GM12878 (cell line): ENCODE measurements at regions not wholly inside any gene's neighbourhood (a gene's known extent, or its start where the extent isn't known, plus 50 kb on each side); places are given as distances from the start of the nearest gene placed in this dataset.
"Not testable (repeated sequence)": the region's sequence is repeated elsewhere in the genome, so short reads cannot be mapped to it uniquely, and the experiment has no call there.

ENCODE experiments used
- ATAC-seq: fragments of 200-7000 bp; cut with Tn5 transposase; 3 replicates; pipeline ENCODE4 v1.9.1; 2020; ENCODE audit warnings: mild to moderate bottlenecking, moderate library complexity
- BruUV-seq: library from RNA; stranded (reverse); fragments of 400-500 nt; replicated peaks from 2 replicates; lab custom pipeline; 2021; lab: Mats Ljungman, UMichigan
- CTCF ChIA-PET: fragments of 300-600 bp; sonication (Branson Sonifier 250); formaldehyde crosslinking; extraction: SDS; loops from one replicate; lab custom pipeline; 2021; ENCODE audit warnings: inconsistent platforms; lab: Yijun Ruan, JAX
- POLR2A ChIA-PET: fragments of 350-600 bp; formaldehyde crosslinking; extraction: SDS; loops from one replicate; lab custom pipeline; 2021; ENCODE audit warnings: inconsistent platforms; lab: Charles Lee
- RAD21 ChIA-PET: fragments of 300-600 bp; sonication (Branson Sonifier 250); formaldehyde crosslinking; loops from one replicate; lab custom pipeline; 2023; ENCODE audit warnings: antibody characterized with exemption; ENCODE audit not compliant: unreplicated experiment; lab: Charles Lee
- SMC1A ChIA-PET: fragments of 300-600 bp; sonication (Branson Sonifier 250); formaldehyde crosslinking; loops from one replicate; lab custom pipeline; 2023; ENCODE audit not compliant: unreplicated experiment, uncharacterized antibody; lab: Charles Lee
- DNase-seq: peaks from one replicate; pipeline ENCODE4 v3.0.0-alpha.2; 2011; ENCODE audit warnings: low read depth, low spot score
- FAIRE-seq: peaks from 3 replicates; lab custom pipeline; 2011; peaks lifted over from hg19 to GRCh38; lab: Jason Lieb, UNC
- H2AFZ ChIP-seq: 2 replicates; pipeline ENCODE4 v1.6.0; 2011; ENCODE audit warnings: low read depth, low read length, control low read depth; ENCODE audit not compliant: control insufficient read depth
- H3K27ac ChIP-seq: 2 replicates; pipeline ENCODE4 v1.5.1; 2011; ENCODE audit warnings: control low read depth; ENCODE audit not compliant: control insufficient read depth, insufficient read depth
- H3K27me3 ChIP-seq, 2 experiments: replicated peaks in 1 of 2; 2 replicates each; pipeline versions ENCODE4 v1.6.0 to v1.6.1; 2011; ENCODE audit warnings: low read length in 1 of 2; ENCODE audit not compliant: control insufficient read depth in 2 of 2, insufficient read depth in 2 of 2
- H3K36me3 ChIP-seq, 2 experiments: 2 replicates each; pipeline ENCODE4 v1.5.1; 2011; ENCODE audit warnings: low read length in 1 of 2; ENCODE audit not compliant: control insufficient read depth in 2 of 2, insufficient read depth in 2 of 2
- H3K4me1 ChIP-seq: 2 replicates; pipeline ENCODE4 v1.6.1; 2011; ENCODE audit warnings: mild to moderate bottlenecking, low read length, moderate library complexity, mixed read lengths; ENCODE audit not compliant: control insufficient read depth, insufficient read depth
- H3K4me2 ChIP-seq: 2 replicates; pipeline ENCODE4 v1.6.0; 2011; ENCODE audit warnings: control low read depth; ENCODE audit not compliant: control insufficient read depth, insufficient read depth
- H3K4me3 ChIP-seq: fragments of 200-600 bp; sonication (generic); 2 replicates; pipeline ENCODE4 v1.5.1; 2016
- H3K79me2 ChIP-seq: 2 replicates; pipeline ENCODE4 v1.6.0; 2011; ENCODE audit warnings: low read length; ENCODE audit not compliant: control insufficient read depth, insufficient read depth
- H3K9ac ChIP-seq: 2 replicates; pipeline ENCODE4 v1.8.0; 2011; ENCODE audit warnings: low read length, control low read depth, mixed read lengths; ENCODE audit not compliant: control insufficient read depth, insufficient read depth
- H3K9me3 ChIP-seq: replicated peaks from 3 replicates; pipeline ENCODE4 v1.5.1; 2011; ENCODE audit warnings: mild to moderate bottlenecking, low read length; ENCODE audit not compliant: control insufficient read depth, insufficient read depth
- H4K20me1 ChIP-seq: 2 replicates; pipeline ENCODE4 v1.6.0; 2011; ENCODE audit not compliant: control insufficient read depth, insufficient read depth
- HDAC2 ChIP-seq: fragments of 200-600 bp; sonication (generic); IDR thresholded peaks from 2 replicates; pipeline ENCODE4 v1.6.1; 2017
- JUND ChIP-seq: IDR thresholded peaks from 2 replicates; pipeline ENCODE4 v1.6.1; 2012; ENCODE audit warnings: low read depth, mild to moderate bottlenecking, low read length, improper control_type of control experiment, moderate library complexity
- NFIC ChIP-seq: IDR thresholded peaks from 2 replicates; pipeline ENCODE4 v1.6.1; 2012; ENCODE audit warnings: low read depth, mild to moderate bottlenecking, inconsistent platforms, low read length, moderate library complexity
- PML ChIP-seq: IDR thresholded peaks from 2 replicates; pipeline ENCODE4 v1.6.1; 2012; ENCODE audit warnings: low read length, inconsistent platforms
- RAD51 ChIP-seq: fragments of 450-650 bp; IDR thresholded peaks from 2 replicates; pipeline ENCODE4 v1.6.1; 2016; ENCODE audit warnings: moderate library complexity, mild to moderate bottlenecking, inconsistent platforms
- SIN3A ChIP-seq: IDR thresholded peaks from 2 replicates; pipeline ENCODE4 v1.6.1; 2012; ENCODE audit warnings: low read depth, low read length, improper control_type of control experiment
- SREBF2 ChIP-seq: IDR thresholded peaks from 2 replicates; pipeline ENCODE4 v1.6.1; 2012; ENCODE audit warnings: mild to moderate bottlenecking, low read length
- TAF1 ChIP-seq: IDR thresholded peaks from 2 replicates; pipeline ENCODE4 v1.6.1; 2011; ENCODE audit warnings: mild to moderate bottlenecking, low read depth, low read length, borderline replicate concordance
- TCF3 ChIP-seq: IDR thresholded peaks from 2 replicates; pipeline ENCODE4 v1.6.1; 2012; ENCODE audit warnings: low read depth, mild to moderate bottlenecking, low read length, borderline replicate concordance; ENCODE audit not compliant: insufficient read depth
- WGBS: methylation state at CpG from one replicate; pipeline ENCODE4 v1.1.6; 2016; ENCODE audit warnings: low lambda C conversion rate; ENCODE audit not compliant: insufficient replicate concordance, insufficient coverage; ENCODE audit errors: missing lambda C conversion rate; 5-methylcytosine and 5-hydroxymethylcytosine counted together
- in situ Hi-C: fragments of 300-500 bp; cut with MboI; formaldehyde crosslinking; loops from 9 replicates; pipeline ENCODE4 v1.14.3; 2018; ENCODE audit warnings: mixed read lengths
- intact Hi-C: fragments of 100-400 bp; cut with micrococcal nuclease; formaldehyde crosslinking; loops from one replicate; pipeline ENCODE4 v1.14.2; 2022; ENCODE audit not compliant: unreplicated experiment
- TF ChIP-seq, protein P1 (sequence below): fragments of 450-650 bp; IDR thresholded peaks from 2 replicates; pipeline ENCODE4 v1.6.1; 2017; ENCODE audit warnings: antibody characterized with exemption, mild to moderate bottlenecking, moderate library complexity
- TF ChIP-seq, protein P2 (sequence below): fragments of 450-650 bp; conservative IDR thresholded peaks from 2 replicates; pipeline ENCODE4 v1.6.1; 2017; ENCODE audit warnings: mild to moderate bottlenecking, moderate library complexity
- TF ChIP-seq, protein P3 (sequence below): IDR thresholded peaks from 2 replicates; pipeline ENCODE4 v1.6.1; 2011; ENCODE audit warnings: mild to moderate bottlenecking, low read depth, low read length, moderate library complexity; ENCODE audit not compliant: insufficient replicate concordance

DNA sequence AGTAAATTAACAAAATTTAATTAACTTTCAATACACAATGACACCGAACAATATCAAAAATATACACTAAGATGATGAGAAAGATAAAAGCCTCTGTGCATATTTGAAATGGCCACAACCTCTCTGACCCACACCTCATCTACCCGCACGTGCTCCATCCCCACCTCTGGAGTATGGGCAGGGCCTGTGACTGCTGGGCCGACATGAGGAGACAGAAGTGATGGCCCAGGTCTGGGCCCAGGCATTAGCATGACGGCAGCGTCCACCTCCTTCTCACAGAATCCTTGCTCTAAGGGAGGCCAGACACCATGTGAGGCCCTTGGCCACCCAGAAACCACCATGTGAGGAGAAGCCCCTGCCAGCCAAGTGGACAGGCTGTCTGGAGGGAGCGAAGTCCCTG is 122.1 kb upstream of the RNF32 start:
- Histone ChIP-seq H3K4me2 (no peak overlapping the region), H3K9me3 (no peaks in the 10 kb centered on the region; the same call in 2 of the 3 replicates), H3K36me3 (no peaks in the 10 kb centered on the region), H3K27ac (no peak overlapping the region), H4K20me1 (no peaks in the 10 kb centered on the region), H3K4me1 (no peaks in the 10 kb centered on the region), H3K4me3 (no peak overlapping the region), H3K79me2 (no peaks in the 10 kb centered on the region), H2AFZ (no peak overlapping the region), H3K9ac (no peak overlapping the region), H3K27me3 (no peaks in the 10 kb centered on the region)
- CTCF ChIA-PET, result no interaction called here
- POLR2A ChIA-PET, result no interaction called here
- WGBS, result 23% methylated on average over 7 of the region's 7 CpGs
- ATAC-seq, result no peak
- DNase-seq, result no peak
- RAD21 ChIA-PET, result no interaction called here
- intact Hi-C loops, result no loop called here
- in situ Hi-C loops, result no loop called here
- no peak for FAIRE-seq
- SMC1A ChIA-PET, result no interaction called here
- TF ChIP-seq, protein P1, sequence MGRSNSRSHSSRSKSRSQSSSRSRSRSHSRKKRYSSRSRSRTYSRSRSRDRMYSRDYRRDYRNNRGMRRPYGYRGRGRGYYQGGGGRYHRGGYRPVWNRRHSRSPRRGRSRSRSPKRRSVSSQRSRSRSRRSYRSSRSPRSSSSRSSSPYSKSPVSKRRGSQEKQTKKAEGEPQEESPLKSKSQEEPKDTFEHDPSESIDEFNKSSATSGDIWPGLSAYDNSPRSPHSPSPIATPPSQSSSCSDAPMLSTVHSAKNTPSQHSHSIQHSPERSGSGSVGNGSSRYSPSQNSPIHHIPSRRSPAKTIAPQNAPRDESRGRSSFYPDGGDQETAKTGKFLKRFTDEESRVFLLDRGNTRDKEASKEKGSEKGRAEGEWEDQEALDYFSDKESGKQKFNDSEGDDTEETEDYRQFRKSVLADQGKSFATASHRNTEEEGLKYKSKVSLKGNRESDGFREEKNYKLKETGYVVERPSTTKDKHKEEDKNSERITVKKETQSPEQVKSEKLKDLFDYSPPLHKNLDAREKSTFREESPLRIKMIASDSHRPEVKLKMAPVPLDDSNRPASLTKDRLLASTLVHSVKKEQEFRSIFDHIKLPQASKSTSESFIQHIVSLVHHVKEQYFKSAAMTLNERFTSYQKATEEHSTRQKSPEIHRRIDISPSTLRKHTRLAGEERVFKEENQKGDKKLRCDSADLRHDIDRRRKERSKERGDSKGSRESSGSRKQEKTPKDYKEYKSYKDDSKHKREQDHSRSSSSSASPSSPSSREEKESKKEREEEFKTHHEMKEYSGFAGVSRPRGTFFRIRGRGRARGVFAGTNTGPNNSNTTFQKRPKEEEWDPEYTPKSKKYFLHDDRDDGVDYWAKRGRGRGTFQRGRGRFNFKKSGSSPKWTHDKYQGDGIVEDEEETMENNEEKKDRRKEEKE, result no peak
- TF ChIP-seq JUND, result no peak
- no peak for TF ChIP-seq SIN3A
- TF ChIP-seq RAD51, result no peak
- TF ChIP-seq TCF3, result no peak
- no peak for TF ChIP-seq NFIC
- TF ChIP-seq SREBF2, result no peak
- no peak for TF ChIP-seq PML
- TF ChIP-seq, protein P2, sequence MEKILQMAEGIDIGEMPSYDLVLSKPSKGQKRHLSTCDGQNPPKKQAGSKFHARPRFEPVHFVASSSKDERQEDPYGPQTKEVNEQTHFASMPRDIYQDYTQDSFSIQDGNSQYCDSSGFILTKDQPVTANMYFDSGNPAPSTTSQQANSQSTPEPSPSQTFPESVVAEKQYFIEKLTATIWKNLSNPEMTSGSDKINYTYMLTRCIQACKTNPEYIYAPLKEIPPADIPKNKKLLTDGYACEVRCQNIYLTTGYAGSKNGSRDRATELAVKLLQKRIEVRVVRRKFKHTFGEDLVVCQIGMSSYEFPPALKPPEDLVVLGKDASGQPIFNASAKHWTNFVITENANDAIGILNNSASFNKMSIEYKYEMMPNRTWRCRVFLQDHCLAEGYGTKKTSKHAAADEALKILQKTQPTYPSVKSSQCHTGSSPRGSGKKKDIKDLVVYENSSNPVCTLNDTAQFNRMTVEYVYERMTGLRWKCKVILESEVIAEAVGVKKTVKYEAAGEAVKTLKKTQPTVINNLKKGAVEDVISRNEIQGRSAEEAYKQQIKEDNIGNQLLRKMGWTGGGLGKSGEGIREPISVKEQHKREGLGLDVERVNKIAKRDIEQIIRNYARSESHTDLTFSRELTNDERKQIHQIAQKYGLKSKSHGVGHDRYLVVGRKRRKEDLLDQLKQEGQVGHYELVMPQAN, result no peak
- TF ChIP-seq TAF1, result no peak
- TF ChIP-seq HDAC2, result no peak
- TF ChIP-seq, protein P3, sequence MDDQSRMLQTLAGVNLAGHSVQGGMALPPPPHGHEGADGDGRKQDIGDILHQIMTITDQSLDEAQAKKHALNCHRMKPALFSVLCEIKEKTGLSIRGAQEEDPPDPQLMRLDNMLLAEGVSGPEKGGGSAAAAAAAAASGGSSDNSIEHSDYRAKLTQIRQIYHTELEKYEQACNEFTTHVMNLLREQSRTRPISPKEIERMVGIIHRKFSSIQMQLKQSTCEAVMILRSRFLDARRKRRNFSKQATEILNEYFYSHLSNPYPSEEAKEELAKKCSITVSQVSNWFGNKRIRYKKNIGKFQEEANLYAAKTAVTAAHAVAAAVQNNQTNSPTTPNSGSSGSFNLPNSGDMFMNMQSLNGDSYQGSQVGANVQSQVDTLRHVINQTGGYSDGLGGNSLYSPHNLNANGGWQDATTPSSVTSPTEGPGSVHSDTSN, result no peak
- no TSS peak for BruUV-seq

DNA sequence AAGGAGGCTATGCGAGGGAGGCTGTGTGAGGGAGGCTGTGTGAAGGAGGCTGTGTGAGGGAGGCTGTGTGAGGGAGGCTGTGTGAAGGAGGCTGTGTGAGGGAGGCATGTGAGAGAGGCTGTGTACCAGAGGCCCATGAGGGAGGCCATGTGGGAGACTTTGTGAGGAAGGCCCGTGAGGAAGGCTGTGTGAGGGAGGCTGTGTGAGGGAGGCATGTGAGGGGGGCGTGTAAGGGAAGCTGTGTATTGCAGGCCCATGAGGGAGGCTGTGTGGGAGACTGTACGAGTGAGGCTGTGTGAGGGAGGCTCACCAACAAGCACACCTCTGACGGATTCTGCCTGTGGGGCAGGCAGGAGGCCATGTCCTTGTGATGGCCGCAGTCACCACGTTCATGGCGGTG is 122.7 kb upstream of the RNF32 start:
- H3K4me2 ChIP-seq, H3K4me3 ChIP-seq, SMC1A ChIA-PET, H3K36me3 ChIP-seq, DNase-seq, H2AFZ ChIP-seq, intact Hi-C loops, H3K9me3 ChIP-seq, ATAC-seq, H3K4me1 ChIP-seq, H3K27ac ChIP-seq, H3K79me2 ChIP-seq, BruUV-seq, H3K27me3 ChIP-seq, H4K20me1 ChIP-seq, H3K9ac ChIP-seq, in situ Hi-C loops, POLR2A ChIA-PET, CTCF ChIA-PET, FAIRE-seq, RAD21 ChIA-PET: not testable (repeated sequence)
- WGBS, result 36% methylated on average over 6 of the region's 8 CpGs
